PC-3 (cell line): ENCODE measurements at regions not wholly inside any gene's neighbourhood (a gene's known extent, or its start where the extent isn't known, plus 50 kb on each side); places are given as distances from the start of the nearest gene placed in this dataset.
"Not testable (repeated sequence)": the region's sequence is repeated elsewhere in the genome, so short reads cannot be mapped to it uniquely, and the experiment has no call there.

Experiments used
- EZH2 ChIP-seq: fragments of 300-600 bp; sonication (generic); IDR thresholded peaks from one replicate; pipeline ENCODE4 v1.6.1; 2017; ENCODE audit warnings: antibody characterized with exemption, mild to moderate bottlenecking, low read length; ENCODE audit not compliant: unreplicated experiment
- TF ChIP-seq, protein P1 (sequence below): fragments of 300-600 bp; sonication (generic); conservative IDR thresholded peaks from 2 replicates; pipeline ENCODE4 v1.5.1; 2017; ENCODE audit warnings: antibody characterized with exemption, low read depth, mild to moderate bottlenecking, low read length

DNA sequence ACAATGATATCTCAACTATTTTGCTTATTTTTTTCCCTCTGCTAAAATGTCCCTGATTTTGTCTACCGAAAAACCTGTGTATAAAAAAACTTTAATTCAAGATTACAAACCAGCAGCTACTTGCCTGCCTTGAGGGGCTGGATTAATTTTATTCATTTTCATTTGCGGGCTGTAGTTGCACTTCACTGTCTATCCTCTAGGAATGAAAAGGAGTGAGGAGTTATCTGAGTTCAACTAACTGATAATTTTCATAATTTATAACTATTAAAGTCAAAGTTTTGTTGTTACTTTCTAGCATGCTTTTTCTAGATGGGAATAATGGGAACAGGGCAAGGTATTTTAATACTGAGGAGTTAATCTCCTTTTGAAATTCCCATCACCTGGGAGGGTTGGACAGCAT is 50.3 kb upstream of the AGTPBP1 start:
- TF ChIP-seq EZH2: not testable (repeated sequence)
- TF ChIP-seq, protein P1, sequence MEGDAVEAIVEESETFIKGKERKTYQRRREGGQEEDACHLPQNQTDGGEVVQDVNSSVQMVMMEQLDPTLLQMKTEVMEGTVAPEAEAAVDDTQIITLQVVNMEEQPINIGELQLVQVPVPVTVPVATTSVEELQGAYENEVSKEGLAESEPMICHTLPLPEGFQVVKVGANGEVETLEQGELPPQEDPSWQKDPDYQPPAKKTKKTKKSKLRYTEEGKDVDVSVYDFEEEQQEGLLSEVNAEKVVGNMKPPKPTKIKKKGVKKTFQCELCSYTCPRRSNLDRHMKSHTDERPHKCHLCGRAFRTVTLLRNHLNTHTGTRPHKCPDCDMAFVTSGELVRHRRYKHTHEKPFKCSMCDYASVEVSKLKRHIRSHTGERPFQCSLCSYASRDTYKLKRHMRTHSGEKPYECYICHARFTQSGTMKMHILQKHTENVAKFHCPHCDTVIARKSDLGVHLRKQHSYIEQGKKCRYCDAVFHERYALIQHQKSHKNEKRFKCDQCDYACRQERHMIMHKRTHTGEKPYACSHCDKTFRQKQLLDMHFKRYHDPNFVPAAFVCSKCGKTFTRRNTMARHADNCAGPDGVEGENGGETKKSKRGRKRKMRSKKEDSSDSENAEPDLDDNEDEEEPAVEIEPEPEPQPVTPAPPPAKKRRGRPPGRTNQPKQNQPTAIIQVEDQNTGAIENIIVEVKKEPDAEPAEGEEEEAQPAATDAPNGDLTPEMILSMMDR: not testable (repeated sequence)
